Pulmonary artery endothelial cell (primary cell): ENCODE measurements at regions not wholly inside any gene's neighbourhood (a gene's known extent, or its start where the extent isn't known, plus 50 kb on each side); places are given as distances from the start of the nearest gene placed in this dataset.

Experiments used
- DNase-seq: peaks from one replicate; pipeline ENCODE4 v3.0.0-alpha.2; 2011; ENCODE audit warnings: low read depth, low spot score

DNA sequence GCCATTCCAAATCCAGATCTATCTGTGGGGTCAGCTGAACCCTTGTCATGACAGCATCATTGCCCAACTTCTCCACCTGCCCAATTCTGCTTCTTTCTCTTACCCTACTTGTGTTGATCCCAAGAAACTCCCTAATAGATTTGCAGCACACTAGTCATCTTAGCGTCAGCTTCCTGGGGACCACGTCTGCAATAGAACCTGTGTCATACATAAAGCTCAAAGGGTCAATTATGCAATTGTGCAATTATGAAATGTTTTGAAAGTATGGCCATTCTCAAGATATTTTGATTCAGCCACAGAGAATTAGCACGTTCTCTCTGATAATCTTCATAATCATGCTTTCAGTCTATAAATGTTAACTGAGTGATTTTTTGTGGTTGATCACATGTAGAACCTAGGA is 87.4 kb upstream of the PAPPA start:
- DNase-seq, result no peak

DNA sequence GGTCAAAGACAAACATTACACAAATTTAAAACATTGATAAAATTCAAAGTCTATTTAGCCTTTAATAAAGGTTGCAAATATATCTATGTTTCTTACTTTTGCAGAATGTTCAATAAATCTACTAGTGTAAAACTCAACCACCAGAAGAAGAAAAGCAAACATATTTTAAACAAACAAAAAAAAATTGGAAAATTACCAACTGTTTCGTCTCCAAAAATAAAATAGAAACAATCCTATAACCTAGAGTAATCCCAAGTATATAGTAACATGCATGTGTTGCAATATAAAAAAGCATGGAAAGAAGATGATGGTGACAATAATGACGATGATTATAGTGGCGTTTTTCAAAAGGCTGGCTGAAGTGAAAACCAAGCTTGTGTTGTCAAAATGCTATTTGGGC is 86.0 kb upstream of the PAPPA start:
- DNase-seq, result no peak

DNA sequence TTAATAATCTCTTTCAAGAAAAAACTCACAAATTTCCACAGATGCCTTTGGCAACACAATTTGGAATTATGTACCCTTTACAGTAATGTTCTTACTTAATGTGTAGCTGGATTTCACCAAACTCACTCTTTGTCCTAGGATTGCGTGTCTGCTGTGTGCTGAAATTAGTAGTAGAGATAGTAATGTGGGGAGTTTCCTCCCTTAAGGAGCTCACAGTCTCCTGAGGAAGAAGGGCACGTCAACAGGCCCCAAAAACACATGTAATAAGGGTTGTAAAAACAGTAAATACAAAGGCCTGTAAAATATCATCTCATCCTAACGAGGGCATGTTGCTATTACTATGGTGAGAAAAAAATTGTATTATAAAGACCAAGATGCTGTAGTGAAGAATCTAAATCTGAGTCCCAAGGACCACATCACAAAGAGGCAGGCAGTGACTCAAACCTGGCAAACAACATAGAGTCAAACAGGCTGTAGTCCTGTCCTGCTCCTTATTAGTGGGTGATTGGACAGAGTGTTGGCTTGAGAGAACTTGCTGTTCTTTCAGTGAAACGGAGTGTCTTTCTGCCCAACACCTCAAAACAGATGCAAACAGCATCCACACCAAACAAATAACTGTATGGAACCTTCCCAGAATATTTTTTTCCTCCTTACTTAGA is 83.2 kb upstream of the PAPPA start:
- no peak for DNase-seq

DNA sequence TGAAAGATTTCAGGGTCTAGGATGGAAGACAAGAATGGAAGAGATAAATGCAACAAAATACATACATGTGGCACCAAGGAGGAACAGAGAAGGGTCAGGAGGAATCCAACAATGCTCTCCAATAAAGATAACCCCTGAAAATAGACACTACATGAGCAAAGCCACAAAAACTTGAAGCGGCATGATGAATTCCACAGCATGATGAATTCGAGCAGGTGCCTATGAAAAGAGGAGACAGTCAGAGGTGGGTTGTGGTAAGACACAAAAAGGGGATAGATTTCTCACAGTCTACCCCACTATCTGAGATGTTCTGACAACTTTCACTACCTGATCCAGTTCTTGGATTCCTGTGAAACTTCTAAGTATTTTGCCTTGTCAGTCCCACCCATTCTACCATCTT is 81.5 kb upstream of the PAPPA start:
- no peak for DNase-seq

DNA sequence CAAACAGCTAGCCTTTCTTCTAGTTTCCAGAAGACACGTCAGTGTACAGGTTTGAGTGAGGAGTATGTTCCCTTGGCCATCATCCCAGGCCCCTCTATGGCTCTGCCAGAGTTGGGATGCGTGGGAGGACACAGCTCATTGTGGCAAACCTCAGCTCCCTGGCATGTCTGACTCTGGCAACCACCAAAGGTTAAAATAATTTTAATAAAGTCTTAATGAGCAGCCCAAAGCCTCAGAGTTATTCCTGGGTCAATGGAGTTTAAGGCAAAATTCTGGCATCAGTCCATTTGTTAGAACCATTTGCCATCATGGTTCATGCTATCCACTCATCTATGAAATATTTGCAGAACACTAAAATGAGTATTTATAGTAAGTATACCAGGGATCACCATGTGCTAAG is 79.8 kb upstream of the PAPPA start:
- DNase-seq, result no peak

DNA sequence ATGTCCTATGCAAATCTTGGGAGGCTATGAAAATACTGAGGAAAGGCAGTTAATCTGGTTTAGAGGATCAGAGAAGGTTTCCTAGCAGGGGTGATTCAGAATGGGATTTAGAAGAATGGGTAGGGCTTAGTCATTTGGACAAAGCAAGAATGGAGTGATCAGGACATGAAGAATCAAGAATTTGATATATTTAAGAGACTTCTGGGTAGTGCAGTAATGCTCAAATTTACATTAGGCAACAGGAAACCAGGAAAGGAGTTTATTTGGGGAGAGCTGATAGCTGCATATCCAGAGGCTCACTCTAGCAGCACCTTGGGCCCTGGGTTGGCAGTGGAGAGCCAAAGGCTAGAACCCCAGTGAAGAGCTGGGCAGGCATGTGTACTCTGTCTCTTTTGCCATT is 78.9 kb upstream of the PAPPA start:
- DNase-seq, result no peak

DNA sequence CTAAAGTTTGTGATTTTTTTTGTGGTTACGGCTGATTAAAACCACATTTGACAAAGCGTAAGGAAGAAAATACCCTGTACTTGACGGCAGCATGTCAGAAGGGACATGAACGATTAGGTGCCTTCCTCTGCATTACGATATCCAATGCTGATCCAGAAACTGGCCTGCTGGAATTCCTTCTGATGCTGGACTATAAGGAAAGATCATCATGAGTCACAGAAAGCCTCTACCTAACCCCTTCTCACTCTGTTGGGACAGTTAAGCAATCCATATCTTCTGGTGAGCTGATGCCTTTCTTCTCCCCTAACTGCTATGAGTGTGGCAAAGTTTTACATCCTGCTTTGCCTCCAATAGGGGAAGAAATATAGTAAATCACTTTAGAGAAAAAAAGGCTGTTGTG is 78.4 kb upstream of the PAPPA start:
- DNase-seq, result no peak

DNA sequence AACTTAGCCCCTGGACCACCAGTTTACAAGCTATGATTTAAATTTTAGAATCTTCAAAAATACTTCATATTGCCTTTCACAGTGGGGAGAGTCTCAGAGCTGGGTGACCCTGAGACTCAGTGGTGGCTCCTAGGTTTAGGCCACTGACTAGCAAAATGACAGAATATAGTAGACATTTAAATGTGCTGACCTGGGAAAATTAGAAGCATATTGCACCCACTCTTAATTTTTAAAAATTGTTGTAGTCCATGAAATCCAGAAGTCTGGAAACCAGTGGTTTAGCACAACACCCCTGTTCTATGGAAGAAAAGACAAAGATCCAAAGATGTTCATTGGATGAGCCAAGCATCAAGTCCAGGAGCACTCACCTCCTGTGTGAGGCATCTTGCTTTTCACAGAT is 75.0 kb upstream of the PAPPA start:
- no peak for DNase-seq

DNA sequence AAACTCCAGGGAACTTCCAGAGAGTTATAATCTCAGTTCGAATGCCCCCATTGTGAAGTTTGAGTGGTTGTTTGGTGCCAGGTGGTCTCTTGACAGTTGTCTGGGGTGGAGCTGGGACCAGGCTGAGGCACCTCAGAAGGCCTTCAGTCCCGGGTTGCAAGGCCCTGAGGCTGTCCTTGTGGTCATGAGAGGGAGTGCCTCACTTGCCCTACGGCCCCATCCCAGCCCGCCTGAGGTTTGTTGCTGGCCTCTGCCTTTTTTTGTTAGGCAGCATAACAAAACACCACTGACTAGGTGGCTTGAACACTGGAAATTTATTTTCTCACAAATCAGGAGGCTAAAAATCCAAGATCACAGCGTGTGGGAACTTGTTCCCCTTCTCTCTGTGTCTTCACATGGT is 73.0 kb upstream of the PAPPA start:
- no peak for DNase-seq

DNA sequence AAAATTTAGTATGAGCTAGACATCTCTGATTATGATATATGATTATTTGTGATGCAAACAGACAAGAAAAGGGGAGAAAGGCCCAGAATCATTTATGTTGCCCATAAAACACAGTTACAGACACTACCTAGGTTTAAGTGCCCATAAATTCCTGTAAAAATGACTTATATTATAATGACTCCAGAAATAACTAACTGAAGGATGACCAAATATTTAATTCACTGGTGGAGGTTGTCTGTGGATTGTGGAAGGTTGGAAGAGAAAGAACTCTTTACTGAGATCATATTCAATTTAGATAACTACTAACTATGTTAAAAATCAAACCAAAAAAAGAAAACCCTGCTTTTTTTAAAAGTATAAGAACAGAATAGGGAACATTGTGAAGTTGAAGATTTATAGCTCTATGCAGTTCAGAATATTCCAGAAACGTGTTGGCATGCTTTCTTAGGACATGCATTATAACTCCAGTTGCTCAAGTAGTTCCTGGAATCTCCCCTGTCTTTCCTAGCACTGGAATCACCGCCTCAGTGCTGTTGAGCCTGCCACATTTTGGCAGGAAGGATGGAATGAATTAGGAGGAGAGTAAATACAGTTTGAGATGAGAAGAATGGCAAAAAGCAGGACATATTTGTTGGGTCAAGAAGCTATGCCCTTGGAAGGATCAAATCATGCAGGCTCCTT is 72.0 kb upstream of the PAPPA start:
- no peak for DNase-seq

DNA sequence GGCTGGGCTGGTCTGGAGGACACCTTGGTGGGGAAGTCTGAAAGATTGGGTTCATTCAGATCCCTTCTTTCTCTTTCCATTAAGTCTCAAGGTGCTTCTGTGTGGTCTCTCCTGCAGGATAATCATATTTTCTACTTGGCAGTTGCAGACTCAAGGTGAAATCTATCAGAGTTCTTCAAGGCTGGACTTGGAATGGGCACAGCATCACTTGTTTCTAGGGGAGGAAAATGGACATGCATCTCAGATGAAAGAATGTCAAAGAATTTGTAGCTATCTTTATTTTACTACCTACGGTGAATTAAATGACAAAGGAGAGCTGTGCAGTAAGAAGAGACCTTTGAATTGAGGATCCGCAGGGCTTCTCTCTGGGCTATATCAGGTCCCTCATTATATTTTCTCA is 69.8 kb upstream of the PAPPA start:
- no peak for DNase-seq

DNA sequence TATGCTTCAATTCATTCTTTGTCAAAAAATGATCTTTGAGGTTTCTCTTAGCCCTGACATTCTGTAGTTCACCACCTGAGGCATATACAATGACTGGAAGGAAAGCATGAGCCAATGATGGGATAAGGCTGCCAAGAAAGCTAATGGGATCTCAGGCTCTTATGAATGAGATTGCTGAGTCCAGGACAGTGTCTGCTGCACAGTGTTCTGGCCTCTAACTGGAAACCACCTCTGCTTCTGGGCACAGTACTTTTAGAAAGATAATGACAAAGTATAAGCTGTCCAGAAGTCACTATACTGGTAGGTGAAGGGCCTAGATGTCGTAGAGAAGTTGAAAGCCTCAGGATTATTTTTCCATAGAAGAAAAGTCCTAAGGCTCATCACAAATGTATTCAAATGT is 69.1 kb upstream of the PAPPA start:
- DNase-seq, result no peak

DNA sequence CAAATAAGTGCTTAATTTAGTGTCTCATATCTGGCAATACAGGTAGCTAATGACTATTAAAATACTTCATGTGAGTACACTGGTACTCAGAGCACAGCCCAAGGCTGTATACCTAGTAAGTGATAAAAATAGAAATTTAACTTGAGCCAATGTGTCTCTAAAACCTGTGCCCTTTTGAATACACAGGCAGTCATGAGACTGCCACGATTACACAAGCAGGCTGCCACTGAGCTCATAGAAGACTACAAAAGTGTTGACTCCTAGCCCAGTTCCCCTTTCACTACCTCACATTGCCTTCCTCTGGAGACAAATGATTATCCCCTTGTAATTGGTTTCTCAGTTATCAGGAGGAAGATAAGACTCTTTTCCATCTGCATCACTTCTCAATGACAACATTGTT is 66.3 kb upstream of the PAPPA start:
- no peak for DNase-seq

DNA sequence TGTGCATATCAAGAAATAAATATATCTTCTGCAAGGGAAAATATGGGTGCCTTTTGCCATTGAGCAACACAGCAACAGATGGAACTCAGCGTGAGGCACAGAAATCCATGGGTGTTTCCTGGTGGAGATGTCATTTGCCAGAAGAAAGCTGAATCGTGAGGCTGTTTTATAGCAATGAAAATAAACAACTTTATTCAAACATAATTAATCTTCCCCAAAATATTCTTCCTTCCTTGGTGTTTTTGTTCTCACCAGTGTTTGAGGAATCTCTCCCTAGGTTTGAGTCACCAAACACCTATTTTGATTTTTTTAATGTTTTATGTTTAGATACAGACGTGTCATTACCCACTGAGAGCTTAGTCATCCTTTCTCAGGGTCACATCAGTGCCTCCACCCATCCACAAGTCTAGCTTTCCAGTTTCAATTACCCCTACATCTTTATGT is 65.8 kb upstream of the PAPPA start:
- DNase-seq, result no peak

DNA sequence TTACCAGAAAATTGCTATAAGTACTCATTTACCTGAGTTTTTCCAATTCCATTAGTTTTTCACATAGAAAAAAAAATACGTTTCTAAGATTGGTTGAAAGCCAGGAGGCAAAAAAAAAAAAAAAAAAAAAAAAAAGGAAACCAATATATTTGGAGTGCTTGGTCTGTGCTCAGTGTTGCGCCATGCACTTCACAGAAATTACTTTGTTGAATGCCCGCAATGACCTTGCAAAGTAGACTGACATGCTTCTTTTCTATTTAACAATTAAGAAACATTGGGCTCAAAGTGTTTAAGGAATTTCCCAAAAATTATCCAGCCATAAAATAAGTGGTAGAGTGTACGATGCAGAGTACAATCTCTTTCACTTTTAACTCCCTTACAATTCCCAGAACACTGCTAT is 65.2 kb upstream of the PAPPA start:
- DNase-seq, result no peak

DNA sequence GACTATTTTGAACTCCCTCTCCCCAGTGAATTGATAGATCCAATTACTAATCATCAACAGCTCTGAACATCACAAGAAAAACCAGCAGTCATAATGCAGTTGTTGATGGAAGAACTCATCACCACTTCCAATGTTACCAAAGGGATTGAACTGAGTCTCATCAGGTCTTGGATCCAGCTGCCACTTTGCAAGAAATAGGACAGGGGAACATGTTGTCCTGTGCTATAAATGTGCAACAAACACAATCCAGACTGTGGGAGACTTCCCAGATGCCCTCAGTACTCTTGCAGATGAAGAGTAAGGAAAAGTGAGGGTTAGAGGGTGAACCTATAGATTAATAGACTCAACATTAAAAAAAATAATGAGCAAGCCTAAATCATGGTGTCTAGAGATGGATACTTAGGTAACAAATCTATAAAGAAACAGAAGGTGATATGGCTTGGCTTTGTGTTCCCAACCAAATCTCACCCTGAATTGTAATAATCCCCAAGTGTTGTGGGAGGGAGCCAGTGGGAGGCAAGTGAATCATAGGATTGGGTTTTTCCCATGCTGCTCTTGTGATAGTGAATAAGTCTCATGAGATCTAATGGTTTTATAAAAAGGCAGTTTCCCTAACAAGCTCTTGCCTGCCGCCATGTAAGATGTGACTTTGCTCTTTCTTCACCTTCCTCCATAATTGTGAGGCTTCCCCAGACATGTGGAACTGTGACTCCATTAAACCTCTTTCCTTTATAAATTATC is 63.4 kb upstream of the PAPPA start:
- DNase-seq, result no peak

DNA sequence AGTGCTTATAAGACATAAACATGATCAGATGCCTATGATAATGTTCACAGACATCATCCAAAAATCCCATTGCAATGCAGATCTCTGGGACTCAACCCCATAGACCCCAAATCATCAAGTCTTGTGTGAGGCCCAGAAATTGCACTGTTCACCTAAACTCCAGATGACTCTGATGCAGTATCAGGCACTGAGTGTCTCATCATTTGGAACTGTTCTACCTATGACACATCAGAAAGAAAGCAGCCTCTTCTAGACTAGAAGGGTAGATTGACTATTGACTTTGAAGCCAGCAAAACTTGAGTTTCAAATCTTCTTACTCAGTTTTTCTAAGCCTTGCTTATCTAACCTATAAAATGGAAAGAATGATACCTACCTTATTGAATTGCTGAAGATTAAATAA is 58.7 kb upstream of the PAPPA start:
- DNase-seq, result no peak

DNA sequence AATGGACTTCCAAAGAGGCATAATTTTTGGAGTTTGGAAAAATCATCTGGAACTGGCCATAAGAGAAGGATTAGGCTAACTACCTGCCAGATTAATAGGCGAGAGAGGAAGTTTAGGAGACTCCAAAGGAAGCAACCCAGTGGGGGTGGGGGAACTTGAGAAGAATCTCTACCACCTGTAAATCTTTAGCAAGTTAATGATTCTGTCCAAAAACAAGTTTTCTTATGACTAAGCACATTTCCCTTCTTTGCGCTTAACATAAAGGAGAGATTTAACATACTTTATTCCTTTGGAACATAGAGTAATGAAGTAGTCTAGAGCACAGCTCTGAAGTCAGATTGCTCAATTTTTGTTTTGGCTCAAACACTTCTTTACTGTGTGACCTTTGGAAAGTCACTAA is 58.2 kb upstream of the PAPPA start:
- no peak for DNase-seq

DNA sequence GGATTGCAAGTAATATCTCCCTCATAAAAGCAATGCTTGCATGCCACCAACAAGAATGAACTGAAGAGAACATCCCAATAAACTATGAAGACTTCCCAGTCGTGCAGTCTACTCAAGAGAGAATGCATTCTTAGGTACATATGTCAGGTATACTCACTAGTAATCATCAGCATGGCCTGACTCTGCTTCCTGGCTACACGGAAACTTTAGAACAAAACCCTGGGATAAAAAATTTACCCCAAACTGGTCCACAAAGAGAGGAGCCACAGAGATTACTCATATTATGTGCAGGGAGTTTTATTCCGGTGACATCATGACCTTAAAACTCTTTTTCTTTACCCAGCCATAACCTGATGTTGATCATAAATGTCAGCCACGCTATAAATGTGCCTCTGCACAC is 57.5 kb upstream of the PAPPA start:
- DNase-seq, result no peak

DNA sequence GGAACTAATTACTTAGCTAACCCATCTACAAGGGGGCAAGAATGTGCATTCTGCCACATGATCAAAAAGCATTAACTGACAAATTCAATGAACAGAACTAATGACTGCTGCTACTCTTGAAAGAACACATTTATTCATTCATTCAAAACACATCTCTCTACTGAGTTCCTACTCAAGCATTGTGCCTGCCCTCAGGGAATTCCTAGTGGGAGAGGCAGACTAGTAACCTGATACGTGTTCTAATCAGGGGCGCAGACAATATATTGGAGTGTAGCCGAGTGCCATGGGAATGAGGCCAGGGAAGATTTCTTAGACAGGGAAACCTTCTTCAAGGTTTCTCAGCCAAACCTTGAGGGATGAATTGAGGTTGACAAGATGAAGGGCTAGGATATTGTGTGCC is 56.7 kb upstream of the PAPPA start:
- no peak for DNase-seq

DNA sequence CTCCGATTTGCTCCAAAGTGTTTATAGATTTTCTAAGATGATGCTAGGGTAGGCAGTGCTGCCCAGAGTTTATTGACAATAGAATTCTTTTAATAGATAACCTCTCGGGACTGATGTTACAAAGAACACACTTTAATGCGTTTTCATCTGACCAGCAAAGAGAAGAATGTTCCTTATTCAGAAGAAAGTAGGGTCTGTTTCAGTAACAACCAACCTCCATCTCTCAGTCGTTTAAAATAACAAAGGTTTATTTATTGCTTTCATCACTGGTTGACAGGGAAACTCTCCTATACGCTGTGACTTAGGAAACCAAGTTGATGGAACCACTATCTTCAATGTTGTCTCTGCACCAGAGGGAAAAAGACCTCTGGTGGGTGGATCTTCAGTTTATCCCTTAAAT is 55.1 kb upstream of the PAPPA start:
- DNase-seq, result no peak

DNA sequence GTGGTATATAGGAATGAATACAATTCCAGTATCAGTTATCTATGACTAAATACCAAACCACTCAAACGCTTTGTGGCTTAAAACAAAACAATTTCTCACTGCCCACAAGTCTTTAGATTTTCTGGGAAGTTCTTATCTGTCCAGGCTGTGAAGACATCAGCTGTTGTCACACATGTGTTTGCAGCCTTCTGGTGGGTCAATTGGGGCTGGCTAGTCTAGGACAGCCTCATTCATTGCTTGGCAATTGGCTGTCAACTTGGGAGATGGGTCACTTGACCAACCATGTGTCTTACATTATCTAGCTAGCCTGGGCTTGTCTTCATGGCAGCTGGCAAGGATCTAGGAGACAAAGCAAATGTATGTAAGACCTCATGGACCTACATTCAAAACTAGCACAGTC is 53.8 kb upstream of the PAPPA start:
- no peak for DNase-seq

DNA sequence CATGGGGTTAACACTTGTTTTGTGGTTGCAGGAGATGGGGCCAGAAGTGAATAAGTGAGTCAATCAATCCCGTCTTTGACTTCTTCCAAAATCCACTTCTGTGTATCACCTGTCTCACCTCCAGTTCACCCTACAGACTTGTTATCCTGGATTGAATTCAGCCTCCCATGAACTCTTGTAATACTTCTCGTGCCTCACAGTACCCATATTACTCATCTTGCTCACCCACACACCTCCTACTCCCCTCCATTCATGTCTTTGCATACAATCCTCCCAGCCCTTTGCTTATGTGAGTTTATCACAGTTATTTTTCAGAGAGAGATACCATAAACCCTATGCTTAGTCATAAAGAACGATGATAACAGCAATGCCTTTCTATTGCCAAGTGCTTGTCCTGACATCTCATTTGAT is 52.9 kb upstream of the PAPPA start:
- DNase-seq, result no peak
